PC-9 (cell line): ENCODE measurements at regions not wholly inside any gene's neighbourhood (a gene's known extent, or its start where the extent isn't known, plus 50 kb on each side); places are given as distances from the start of the nearest gene placed in this dataset.
A peak's percentile ranks its signal among the peaks of the same experiment; 100 is the strongest.

Experiments
- BruUV-seq: library from RNA; stranded (reverse); fragments of 400-500 nt; replicated peaks from 2 replicates; lab custom pipeline; 2021; lab: Mats Ljungman, UMichigan
- CTCF ChIA-PET: fragments of 300-600 bp; sonication (Branson Sonifier 250); formaldehyde crosslinking; loops from one replicate; lab custom pipeline; 2022; ENCODE audit warnings: antibody characterized with exemption; lab: Charles Lee
- POLR2A ChIA-PET: fragments of 300-600 bp; sonication (Branson Sonifier 250); formaldehyde crosslinking; loops from one replicate; lab custom pipeline; 2022; ENCODE audit warnings: antibody characterized with exemption; ENCODE audit not compliant: unreplicated experiment; lab: Charles Lee
- DNase-seq, 2 experiments: peaks; one replicate each; pipeline versions ENCODE4 v3.0.0 to v3.0.0-alpha.2; 2015 to 2022; ENCODE audit warnings: mixed read lengths in 1 of 2
- H2AFZ ChIP-seq: fragments of 200-600 bp; sonication (generic); 2 replicates; pipeline ENCODE4 v1.8.1; 2017; ENCODE audit warnings: antibody characterized with exemption
- H3F3A ChIP-seq: fragments of 200-600 bp; sonication (generic); 2 replicates; pipeline ENCODE4 v1.8.1; 2017; ENCODE audit warnings: antibody characterized with exemption, mild to moderate bottlenecking, low read depth; ENCODE audit not compliant: insufficient read depth
- H3K27ac ChIP-seq: fragments of 200-600 bp; sonication (generic); 2 replicates; pipeline ENCODE4 v1.6.1; 2016; ENCODE audit warnings: mixed run types
- H3K27me3 ChIP-seq: fragments of 200-600 bp; sonication (generic); 2 replicates; pipeline ENCODE4 v1.6.1; 2016; ENCODE audit warnings: low read depth, mixed run types; ENCODE audit not compliant: insufficient read depth
- H3K36me3 ChIP-seq: fragments of 200-600 bp; sonication (generic); 2 replicates; pipeline ENCODE4 v1.6.1; 2016; ENCODE audit warnings: low read depth, mixed run types
- H3K4me1 ChIP-seq: fragments of 200-600 bp; sonication (generic); replicated peaks from 2 replicates; pipeline ENCODE4 v1.6.1; 2016; ENCODE audit warnings: mixed run types; ENCODE audit not compliant: insufficient read depth
- H3K4me2 ChIP-seq: fragments of 200-600 bp; sonication (generic); 2 replicates; pipeline ENCODE4 v1.6.1; 2017; ENCODE audit warnings: mixed run types
- H3K4me3 ChIP-seq: fragments of 200-600 bp; sonication (generic); 2 replicates; pipeline ENCODE4 v1.6.1; 2016; ENCODE audit warnings: mixed run types
- H3K79me2 ChIP-seq: fragments of 200-600 bp; sonication (generic); 2 replicates; pipeline ENCODE4 v1.6.1; 2017; ENCODE audit warnings: low read depth, mixed run types
- H3K9me2 ChIP-seq: fragments of 200-600 bp; sonication (generic); 2 replicates; pipeline ENCODE4 v1.8.1; 2017; ENCODE audit warnings: mild to moderate bottlenecking; ENCODE audit not compliant: insufficient read depth
- H3K9me3 ChIP-seq: fragments of 200-600 bp; sonication (generic); 2 replicates; pipeline ENCODE4 v1.8.1; 2016; ENCODE audit warnings: low read depth; ENCODE audit not compliant: insufficient read depth
- H4K20me1 ChIP-seq: fragments of 200-600 bp; sonication (generic); 2 replicates; pipeline ENCODE4 v1.8.1; 2017; ENCODE audit not compliant: insufficient read depth
- EZH2 ChIP-seq: fragments of 200-600 bp; sonication (generic); IDR thresholded peaks from 2 replicates; pipeline ENCODE4 v1.8.0; 2017; ENCODE audit warnings: antibody characterized with exemption, low read depth
- intact Hi-C: fragments of 100-400 bp; cut with micrococcal nuclease; formaldehyde crosslinking; loops from one replicate; pipeline ENCODE4 v1.10.0; 2022; ENCODE audit not compliant: unreplicated experiment
- TF ChIP-seq, protein P1 (sequence below): fragments of 200-600 bp; sonication (generic); conservative IDR thresholded peaks from 2 replicates; pipeline ENCODE4 v1.6.1; 2017; ENCODE audit warnings: mixed run types, antibody characterized with exemption, mild to moderate bottlenecking, moderate library complexity

DNA sequence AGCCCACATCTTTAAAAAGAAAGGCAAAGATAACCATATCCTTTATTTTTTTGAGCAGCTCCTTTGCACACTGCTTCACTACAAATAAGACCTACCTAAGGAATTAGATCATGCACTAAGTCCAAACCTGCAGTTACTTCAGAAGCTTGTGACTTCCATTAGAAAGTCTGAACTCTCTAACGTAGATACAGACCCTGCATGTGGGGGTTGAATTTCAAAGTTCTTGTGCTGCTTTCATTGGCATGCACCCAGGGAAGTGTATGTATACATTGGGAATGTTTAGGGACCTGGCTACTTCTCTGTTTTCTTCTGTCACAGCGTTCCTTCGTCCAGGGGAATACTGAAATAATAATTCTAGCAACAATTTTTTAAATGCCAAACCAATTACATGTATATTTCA is 185.2 kb upstream of the IL12A start:
- no peak overlapping the region for H3K27ac ChIP-seq
- no peak for DNase-seq
- ChIA-PET CTCF (interaction anchor here (1.6 to 2.7 kb wide), 2 partner anchors 23 to 42 kb away, joined by 4 to 18 read pairs; no protein-coding TSS in a partner anchor), POLR2A (interaction anchor here (0.6 to 1.2 kb wide), 2 partner anchors 17 to 25 kb away, joined by 3 to 11 read pairs; no protein-coding TSS in a partner anchor)
- H3K27me3 ChIP-seq: no peaks in the 10 kb centered on the region
- BruUV-seq: no TSS peak
- no peaks in the 10 kb centered on the region; the same call in 1 of the 2 replicates for H4K20me1 ChIP-seq
- no peak overlapping the region for H2AFZ ChIP-seq
- TF ChIP-seq EZH2: no peak
- TF ChIP-seq, protein P1, sequence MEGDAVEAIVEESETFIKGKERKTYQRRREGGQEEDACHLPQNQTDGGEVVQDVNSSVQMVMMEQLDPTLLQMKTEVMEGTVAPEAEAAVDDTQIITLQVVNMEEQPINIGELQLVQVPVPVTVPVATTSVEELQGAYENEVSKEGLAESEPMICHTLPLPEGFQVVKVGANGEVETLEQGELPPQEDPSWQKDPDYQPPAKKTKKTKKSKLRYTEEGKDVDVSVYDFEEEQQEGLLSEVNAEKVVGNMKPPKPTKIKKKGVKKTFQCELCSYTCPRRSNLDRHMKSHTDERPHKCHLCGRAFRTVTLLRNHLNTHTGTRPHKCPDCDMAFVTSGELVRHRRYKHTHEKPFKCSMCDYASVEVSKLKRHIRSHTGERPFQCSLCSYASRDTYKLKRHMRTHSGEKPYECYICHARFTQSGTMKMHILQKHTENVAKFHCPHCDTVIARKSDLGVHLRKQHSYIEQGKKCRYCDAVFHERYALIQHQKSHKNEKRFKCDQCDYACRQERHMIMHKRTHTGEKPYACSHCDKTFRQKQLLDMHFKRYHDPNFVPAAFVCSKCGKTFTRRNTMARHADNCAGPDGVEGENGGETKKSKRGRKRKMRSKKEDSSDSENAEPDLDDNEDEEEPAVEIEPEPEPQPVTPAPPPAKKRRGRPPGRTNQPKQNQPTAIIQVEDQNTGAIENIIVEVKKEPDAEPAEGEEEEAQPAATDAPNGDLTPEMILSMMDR: no peak
- H3K4me2 ChIP-seq: no peak overlapping the region
- no peaks in the 10 kb centered on the region for H3K36me3 ChIP-seq
- H3K4me3 ChIP-seq: no peak overlapping the region
- H3K4me1 ChIP-seq: peaks cover 12% of the 10 kb centered on the region
- no peaks in the 10 kb centered on the region for H3K9me3 ChIP-seq
- intact Hi-C loops: no loop called here
- peaks cover 11% of the 10 kb centered on the region; the same call in 1 of the 2 replicates for H3F3A ChIP-seq
- peaks cover 20% of the 10 kb centered on the region for H3K79me2 ChIP-seq
- H3K9me2 ChIP-seq: no peaks in the 10 kb centered on the region

DNA sequence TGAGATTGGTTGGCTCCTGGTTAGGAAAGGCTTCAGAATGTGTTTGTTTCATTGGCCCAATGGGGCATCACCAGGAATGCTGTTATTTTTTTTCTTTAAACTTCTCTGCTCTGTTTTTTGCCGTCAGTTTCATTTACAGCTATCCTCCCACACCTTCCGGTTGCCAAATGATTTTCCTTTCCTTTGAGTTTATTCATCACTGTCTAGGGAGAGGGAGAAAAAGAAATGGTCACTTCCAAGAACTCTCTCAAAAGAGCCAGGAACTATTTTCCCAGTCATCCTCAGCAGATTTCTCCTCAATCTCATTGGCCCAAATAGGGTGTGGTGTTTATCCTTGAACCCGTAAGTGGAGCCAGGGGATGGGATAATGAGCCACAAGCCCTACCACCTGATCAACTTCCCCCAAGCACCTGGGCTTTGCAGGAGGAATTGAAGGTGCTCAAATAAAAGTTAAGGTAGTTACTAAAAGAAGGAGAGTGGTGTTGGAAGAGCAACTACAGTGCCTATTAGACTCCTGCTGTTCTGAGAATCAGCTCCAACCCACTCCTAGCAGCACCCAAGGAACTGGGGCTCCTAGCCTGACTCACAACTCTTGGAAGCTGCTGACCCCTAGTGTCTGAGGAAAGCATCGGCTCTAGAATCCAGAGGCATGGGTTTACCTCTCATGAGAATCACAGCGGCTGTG is 183.8 kb upstream of the IL12A start:
- Histone ChIP-seq H3K27me3 (no peaks in the 10 kb centered on the region), H3K9me3 (no peaks in the 10 kb centered on the region), H3K36me3 (no peaks in the 10 kb centered on the region), H3K4me1 (no peaks in the 10 kb centered on the region), H3K9me2 (no peaks in the 10 kb centered on the region), H3F3A (no peaks in the 10 kb centered on the region), H2AFZ (no peak overlapping the region), H3K4me2 (no peak overlapping the region), H4K20me1 (no peaks in the 10 kb centered on the region; the same call in 1 of the 2 replicates), H3K79me2 (peaks cover 16% of the 10 kb centered on the region), H3K4me3 (no peak overlapping the region), H3K27ac (no peak overlapping the region)
- ChIA-PET POLR2A (interaction anchor here (0.6 to 1.2 kb wide), 3 partner anchors 13 to 40 kb away, joined by 5 to 11 read pairs (median 6); no protein-coding TSS in a partner anchor), CTCF (interaction anchor here (0.6 to 2.7 kb wide), 10 partner anchors 9 to 540 kb away, joined by 3 to 18 read pairs (median 4); no protein-coding TSS in a partner anchor)
- no peak for TF ChIP-seq EZH2
- TF ChIP-seq, protein P1: peak; percentile 93
- no TSS peak for BruUV-seq
- peak; percentile 73 for DNase-seq
- intact Hi-C loops: loop anchor here (1.0 to 5.0 kb wide), 8 partner anchors 42 to 958 kb away; no protein-coding TSS in a partner anchor

DNA sequence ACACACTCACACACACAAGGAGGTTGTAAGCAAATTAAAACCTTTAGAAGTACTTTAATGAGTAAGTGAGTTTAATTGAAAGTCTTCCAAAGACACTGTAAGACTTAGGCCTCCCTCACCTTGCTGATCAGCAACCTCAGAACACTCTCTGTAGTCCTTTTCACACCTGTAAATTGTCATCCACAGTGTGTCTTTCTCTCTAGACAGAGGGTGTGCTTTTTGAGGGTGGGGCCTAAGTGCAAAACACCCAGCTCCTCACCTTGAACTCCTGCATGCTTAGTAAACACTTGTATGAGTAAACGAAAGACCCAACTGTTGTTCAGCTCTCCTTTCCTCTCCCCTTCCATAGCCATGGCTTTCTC is 183.2 kb upstream of the IL12A start:
- no peak overlapping the region for H3K27ac ChIP-seq
- no peaks in the 10 kb centered on the region for H3F3A ChIP-seq
- ChIA-PET POLR2A (interaction anchor here (0.6 to 0.9 kb wide), 2 partner anchors 12 to 40 kb away, joined by 5 to 6 read pairs; no protein-coding TSS in a partner anchor), CTCF (interaction anchor here (0.6 to 2.7 kb wide), 8 partner anchors 18 to 540 kb away, joined by 3 to 18 read pairs (median 4); no protein-coding TSS in a partner anchor)
- no peaks in the 10 kb centered on the region; the same call in 1 of the 2 replicates for H4K20me1 ChIP-seq
- TF ChIP-seq, protein P1: no peak; the same call in 1 of the 2 replicates
- TF ChIP-seq EZH2: no peak
- no peaks in the 10 kb centered on the region for H3K36me3 ChIP-seq
- H3K9me2 ChIP-seq: no peaks in the 10 kb centered on the region
- intact Hi-C loops: loop anchor here (1.0 to 5.0 kb wide), 8 partner anchors 42 to 958 kb away; no protein-coding TSS in a partner anchor
- H3K9me3 ChIP-seq: no peaks in the 10 kb centered on the region
- no peak overlapping the region for H3K4me3 ChIP-seq
- H3K4me1 ChIP-seq: no peaks in the 10 kb centered on the region
- peaks cover 12% of the 10 kb centered on the region; the same call in 1 of the 2 replicates for H3K79me2 ChIP-seq
- H3K4me2 ChIP-seq: no peak overlapping the region
- no peak for DNase-seq
- no TSS peak for BruUV-seq
- no peak overlapping the region for H2AFZ ChIP-seq
- H3K27me3 ChIP-seq: no peaks in the 10 kb centered on the region
